Chondrocyte (in vitro differentiated cells): ENCODE measurements at regions not wholly inside any gene's neighbourhood (a gene's known extent, or its start where the extent isn't known, plus 50 kb on each side); places are given as distances from the start of the nearest gene placed in this dataset.
A peak's percentile ranks its signal among the peaks of the same experiment; 100 is the strongest.
"Not testable (repeated sequence)": the region's sequence is repeated elsewhere in the genome, so short reads cannot be mapped to it uniquely, and the experiment has no call there.

Experiments
- DNase-seq: peaks from one replicate; pipeline ENCODE4 v3.0.0; 2021; ENCODE audit warnings: mixed read lengths, low spot score
- H3K27ac Mint-ChIP-seq: one replicate; pipeline ENCODE4 v1.8.0; 2021; ENCODE audit warnings: mild to moderate bottlenecking, moderate library complexity, mixed read lengths; ENCODE audit not compliant: unreplicated experiment
- H3K27me3 Mint-ChIP-seq: 2 replicates; pipeline ENCODE4 v1.8.0; 2021; ENCODE audit warnings: low read depth, mixed read lengths
- H3K36me3 Mint-ChIP-seq: 2 replicates; pipeline ENCODE4 v1.8.0; 2021; ENCODE audit warnings: low read depth, mixed read lengths
- H3K4me1 Mint-ChIP-seq: 2 replicates; pipeline ENCODE4 v1.8.0; 2021; ENCODE audit warnings: low read depth, mild to moderate bottlenecking, mixed read lengths
- H3K4me3 Mint-ChIP-seq: one replicate; pipeline ENCODE4 v1.8.0; 2021; ENCODE audit warnings: mild to moderate bottlenecking, moderate library complexity, mixed read lengths; ENCODE audit not compliant: unreplicated experiment
- H3K9me3 Mint-ChIP-seq: 2 replicates; pipeline ENCODE4 v1.8.0; 2021; ENCODE audit warnings: low read depth, mixed read lengths
- TF ChIP-seq, protein P1 (sequence below): fragments of 200-600 bp; sonication (generic); IDR thresholded peaks from 2 replicates; pipeline ENCODE4 v1.5.0; 2021; ENCODE audit warnings: antibody characterized with exemption, mild to moderate bottlenecking, moderate library complexity

DNA sequence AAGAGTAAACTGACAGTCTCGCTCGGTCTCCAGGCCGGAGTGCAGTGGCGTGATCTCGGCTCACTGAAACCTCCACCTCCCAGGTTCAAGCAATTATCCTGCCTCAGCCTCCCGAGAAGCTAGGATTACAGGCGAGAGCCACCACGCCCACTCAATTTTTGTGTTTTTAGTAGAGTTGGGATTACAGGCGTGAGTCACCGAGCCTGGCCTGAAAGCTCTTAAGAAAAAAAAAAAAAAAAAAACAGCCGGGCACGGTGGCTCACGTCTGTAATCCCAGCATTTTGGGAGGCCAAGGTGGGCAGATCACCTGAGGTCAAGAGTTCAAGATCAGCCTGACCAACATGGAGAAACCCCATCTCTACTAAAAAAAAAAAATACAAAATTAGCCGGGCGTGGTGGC lies 55.3 kb upstream of the THOC2 start:
- peaks cover 12% of the 10 kb centered on the region for H3K9me3 Mint-ChIP-seq
- H3K27ac Mint-ChIP-seq, H3K36me3 Mint-ChIP-seq, H3K4me1 Mint-ChIP-seq, H3K4me3 Mint-ChIP-seq, DNase-seq, H3K27me3 Mint-ChIP-seq: not testable (repeated sequence)

- TF ChIP-seq, protein P1, sequence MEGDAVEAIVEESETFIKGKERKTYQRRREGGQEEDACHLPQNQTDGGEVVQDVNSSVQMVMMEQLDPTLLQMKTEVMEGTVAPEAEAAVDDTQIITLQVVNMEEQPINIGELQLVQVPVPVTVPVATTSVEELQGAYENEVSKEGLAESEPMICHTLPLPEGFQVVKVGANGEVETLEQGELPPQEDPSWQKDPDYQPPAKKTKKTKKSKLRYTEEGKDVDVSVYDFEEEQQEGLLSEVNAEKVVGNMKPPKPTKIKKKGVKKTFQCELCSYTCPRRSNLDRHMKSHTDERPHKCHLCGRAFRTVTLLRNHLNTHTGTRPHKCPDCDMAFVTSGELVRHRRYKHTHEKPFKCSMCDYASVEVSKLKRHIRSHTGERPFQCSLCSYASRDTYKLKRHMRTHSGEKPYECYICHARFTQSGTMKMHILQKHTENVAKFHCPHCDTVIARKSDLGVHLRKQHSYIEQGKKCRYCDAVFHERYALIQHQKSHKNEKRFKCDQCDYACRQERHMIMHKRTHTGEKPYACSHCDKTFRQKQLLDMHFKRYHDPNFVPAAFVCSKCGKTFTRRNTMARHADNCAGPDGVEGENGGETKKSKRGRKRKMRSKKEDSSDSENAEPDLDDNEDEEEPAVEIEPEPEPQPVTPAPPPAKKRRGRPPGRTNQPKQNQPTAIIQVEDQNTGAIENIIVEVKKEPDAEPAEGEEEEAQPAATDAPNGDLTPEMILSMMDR = no peak
- Mint-ChIP-seq H3K27ac (no peak overlapping the region), H3K27me3 (no peaks in the 10 kb centered on the region), H3K4me1 (no peaks in the 10 kb centered on the region), H3K4me3 (no peak overlapping the region), H3K9me3 (peaks cover 12% of the 10 kb centered on the region), H3K36me3 (no peaks in the 10 kb centered on the region)
- DNase-seq = no peak
Observed at GRCh38 chrX:123788744-123789143, 55.9 kb upstream of the THOC2 start.

DNA sequence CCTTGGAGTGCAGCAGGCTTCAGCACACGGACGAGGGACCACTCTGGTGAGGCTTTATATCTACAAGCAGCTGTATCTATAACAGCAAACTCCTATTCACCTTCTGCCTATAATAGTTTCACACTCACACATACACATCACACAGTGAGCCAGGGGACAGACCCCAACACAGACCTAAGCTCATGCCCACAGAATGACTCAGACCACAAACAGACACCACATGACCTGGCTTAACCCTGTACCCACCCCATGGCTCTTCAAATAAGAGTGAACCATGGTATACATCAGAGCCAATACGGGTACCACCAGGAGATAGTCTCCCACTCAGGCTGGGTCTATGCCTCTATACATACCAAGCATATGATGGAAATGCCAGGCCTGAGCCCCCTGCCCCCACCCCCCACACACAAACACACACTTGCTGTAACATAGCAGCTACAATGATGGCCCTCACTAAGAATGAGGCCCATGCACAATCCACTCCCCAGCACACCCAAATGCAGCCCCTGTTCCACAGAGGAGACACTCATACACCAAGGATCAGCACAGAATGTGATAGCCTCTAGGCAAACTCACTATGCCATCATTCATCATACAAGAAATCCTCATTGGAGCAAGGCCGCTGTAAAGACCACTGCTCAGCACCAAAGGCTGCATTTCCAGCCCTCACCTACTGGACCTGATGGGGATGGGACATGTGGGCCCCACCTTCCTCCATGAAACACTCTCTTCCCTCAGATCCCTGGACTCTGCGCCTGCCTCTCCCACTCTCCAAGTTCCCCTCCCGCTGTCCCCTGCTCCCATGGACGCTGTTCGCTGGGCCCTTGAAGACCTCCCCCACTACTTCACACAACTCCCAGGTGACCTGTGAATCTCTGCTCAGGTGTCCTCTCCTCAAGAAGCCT lies 62.1 kb upstream of the XIAP start:
- Mint-ChIP-seq H3K4me3 (no peak overlapping the region), H3K9me3 (no peaks in the 10 kb centered on the region)

DNA sequence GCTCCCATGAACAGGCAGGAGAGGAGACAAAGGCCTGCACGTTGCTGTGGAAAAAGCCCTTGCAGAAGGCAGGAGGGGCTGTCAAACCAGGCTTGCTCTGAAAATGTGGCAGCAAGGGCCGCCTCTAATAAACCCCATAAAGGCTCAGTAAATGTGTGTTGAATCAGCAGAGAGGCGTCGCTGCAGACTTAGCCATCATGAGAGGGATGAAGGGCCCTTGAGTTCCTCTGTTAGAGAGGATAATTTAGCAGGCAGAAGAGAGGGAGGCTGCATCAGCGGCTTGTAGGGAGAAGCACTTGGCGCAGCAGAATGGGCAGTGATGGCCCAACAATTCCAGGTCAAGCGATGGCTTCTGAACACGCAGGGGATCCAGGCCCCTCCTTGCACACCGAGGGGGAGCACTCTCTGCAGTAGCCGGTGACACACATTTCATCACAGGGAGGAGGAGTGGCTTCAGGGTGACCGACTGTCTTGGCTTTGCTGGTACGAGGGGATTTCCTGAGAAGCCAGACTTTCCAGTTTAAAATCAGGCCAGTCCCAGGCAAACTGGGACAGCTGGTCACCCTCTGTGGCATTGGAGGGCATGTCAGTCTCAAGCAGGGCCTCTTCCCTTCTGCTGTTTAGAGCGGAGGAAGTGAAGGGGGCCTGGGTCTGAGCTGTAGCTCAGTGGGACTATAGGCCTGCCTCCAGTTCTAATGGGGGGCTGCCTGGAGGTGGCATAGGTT lies 61.0 kb upstream of the XIAP start:
- not testable (repeated sequence) for H3K36me3 Mint-ChIP-seq, H3K4me3 Mint-ChIP-seq, H3K9me3 Mint-ChIP-seq, H3K27ac Mint-ChIP-seq, H3K27me3 Mint-ChIP-seq, DNase-seq
- H3K4me1 Mint-ChIP-seq = peaks cover 11% of the 10 kb centered on the region

More for the DNA sequence above, 62.1 kb upstream of the XIAP start:
- DNase-seq = no peak
- Mint-ChIP-seq H3K27ac (no peak overlapping the region), H3K4me1 (peaks cover 5% of the 10 kb centered on the region), H3K36me3 (no peaks in the 10 kb centered on the region), H3K27me3 (no peaks in the 10 kb centered on the region)
- TF ChIP-seq, protein P1 = no peak

GRCh38 chrX:123801901-123802300 lies 58.0 kb upstream of the XIAP start:
- no peak for DNase-seq
- Mint-ChIP-seq H3K4me3 (no peak overlapping the region), H3K36me3 (no peaks in the 10 kb centered on the region), H3K27me3 (no peaks in the 10 kb centered on the region), H3K4me1 (peaks cover 11% of the 10 kb centered on the region), H3K9me3 (no peaks in the 10 kb centered on the region), H3K27ac (no peak overlapping the region)
- TF ChIP-seq, protein P1 = no peak

DNA sequence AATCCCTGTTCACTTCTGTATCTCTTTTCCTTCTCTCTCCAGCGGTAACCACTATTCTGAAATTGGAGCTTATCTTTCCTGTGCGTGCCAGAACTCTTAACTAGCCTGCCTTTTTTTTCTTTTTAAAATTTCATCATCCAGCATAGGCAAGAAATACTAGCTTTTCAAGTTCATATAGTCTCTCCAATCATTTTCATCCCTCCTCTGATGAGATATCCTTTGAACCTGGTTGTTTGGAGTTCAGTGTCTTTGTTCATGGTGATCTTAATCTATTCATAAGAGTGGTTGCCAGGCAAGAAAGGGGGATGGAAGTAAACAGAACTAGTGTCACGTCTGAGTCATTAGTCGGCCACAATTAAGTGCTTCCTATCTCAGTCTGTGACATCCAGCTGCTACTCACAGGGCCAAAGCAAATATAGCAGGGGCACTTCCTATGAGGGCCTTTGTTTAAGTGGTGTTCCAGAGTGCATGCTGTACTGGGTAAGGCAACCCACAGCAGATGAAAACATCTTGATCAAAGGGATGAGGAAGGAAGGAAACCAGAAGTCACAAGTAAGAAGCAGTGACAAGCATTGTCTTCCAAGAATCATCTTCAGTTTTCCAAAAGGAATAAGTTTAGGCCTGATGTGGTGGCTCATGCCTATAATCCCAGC lies 56.4 kb upstream of the XIAP start:
- H3K9me3 Mint-ChIP-seq = no peaks in the 10 kb centered on the region
- no peak for DNase-seq
- no peak overlapping the region for H3K4me3 Mint-ChIP-seq
- H3K36me3 Mint-ChIP-seq = no peaks in the 10 kb centered on the region
- H3K27ac Mint-ChIP-seq = peak overlapping the region; percentile 49
- no peaks in the 10 kb centered on the region for H3K27me3 Mint-ChIP-seq
- TF ChIP-seq, protein P1 = no peak
- H3K4me1 Mint-ChIP-seq = peaks cover 6% of the 10 kb centered on the region

DNA sequence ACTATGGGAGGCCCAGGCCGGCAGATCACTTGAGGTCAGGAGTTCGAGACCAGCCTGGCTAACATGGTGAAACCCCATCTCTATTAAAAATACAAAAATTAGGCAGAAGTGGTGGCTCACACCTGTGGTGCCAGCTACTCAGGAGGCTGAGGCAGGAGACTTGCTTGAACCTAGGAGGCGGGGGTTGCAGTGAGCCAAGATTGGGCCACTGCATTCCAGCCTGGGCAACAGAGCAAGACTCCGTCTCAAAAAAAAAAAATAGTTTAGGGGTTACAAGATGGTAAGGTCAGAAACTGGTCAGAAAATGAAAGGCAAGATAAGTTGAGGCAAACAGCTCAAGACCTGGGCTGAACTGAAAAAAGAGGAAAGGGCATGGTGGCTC lies 55.9 kb upstream of the XIAP start:
- not testable (repeated sequence) for H3K4me1 Mint-ChIP-seq, H3K9me3 Mint-ChIP-seq, H3K27me3 Mint-ChIP-seq, DNase-seq, H3K4me3 Mint-ChIP-seq, H3K36me3 Mint-ChIP-seq, H3K27ac Mint-ChIP-seq
